GM21447 (cell line): ENCODE measurements at regions not wholly inside any gene's neighbourhood (a gene's known extent, or its start where the extent isn't known, plus 50 kb on each side); places are given as distances from the start of the nearest gene placed in this dataset.
"Not testable (repeated sequence)": the region's sequence is repeated elsewhere in the genome, so short reads cannot be mapped to it uniquely, and the experiment has no call there.

Experiments used
- ATAC-seq: cut with Tn5 transposase; IDR thresholded peaks from one replicate; pipeline ENCODE4 v1.9.1; 2021; ENCODE audit not compliant: unreplicated experiment

GRCh38 chr7:15054304-15054703, 151.8 kb upstream of the DGKB start:
- not testable (repeated sequence) for ATAC-seq

GRCh38 chr7:15049157-15049556, 146.6 kb upstream of the DGKB start:
- ATAC-seq, result no peak

GRCh38 chr7:15046861-15047260, 144.3 kb upstream of the DGKB start:
- no peak for ATAC-seq

GRCh38 chr7:15043931-15044330, 141.4 kb upstream of the DGKB start:
- no peak for ATAC-seq

- no peak for ATAC-seq
These were observed 139.9 kb upstream of the DGKB start for GRCh38 chr7:15042285-15043065.

GRCh38 chr7:15041226-15041625, 138.7 kb upstream of the DGKB start:
- ATAC-seq, result no peak

DNA sequence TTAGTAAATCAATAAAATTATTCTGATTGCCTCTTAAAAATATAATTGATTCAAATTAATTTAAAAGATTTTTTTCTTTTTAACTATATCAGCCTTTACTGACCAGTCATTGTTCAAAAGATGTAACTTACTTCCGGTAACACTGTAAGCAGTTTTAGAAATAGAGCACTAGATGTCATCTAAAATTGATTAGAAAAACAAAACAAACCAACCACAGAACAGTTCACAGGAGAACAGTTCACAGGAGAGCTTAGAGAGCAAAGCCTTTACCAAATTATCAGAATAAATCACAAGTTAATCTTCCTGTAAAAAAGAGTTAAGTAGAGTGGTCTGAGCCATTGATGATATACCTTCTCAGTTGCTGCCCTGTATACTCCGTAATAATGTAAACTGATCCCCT, 133.3 kb upstream of the DGKB start:
- no peak for ATAC-seq

DNA sequence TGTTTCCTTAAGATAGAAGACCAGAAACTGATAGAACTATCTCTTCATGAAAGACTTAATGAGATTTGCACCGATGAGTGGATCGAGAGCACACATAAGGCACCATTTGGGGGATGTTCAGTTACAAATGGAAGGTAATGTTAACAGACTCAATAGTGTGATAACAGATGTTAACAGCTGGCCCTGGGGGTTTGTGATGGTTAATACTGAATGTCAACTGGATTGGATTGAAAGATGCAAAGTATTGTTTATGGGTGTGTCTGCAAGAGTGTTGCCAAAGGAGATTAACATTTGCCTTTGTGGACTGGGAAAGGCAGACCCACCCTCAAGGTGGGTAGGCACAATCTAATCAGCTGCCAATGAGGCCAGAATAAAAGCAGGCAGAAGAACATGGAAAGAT, 130.5 kb upstream of the DGKB start:
- no peak for ATAC-seq

GRCh38 chr7:15018981-15019380, 116.4 kb upstream of the DGKB start:
- ATAC-seq, result no peak

GRCh38 chr7:15016766-15017165, 114.2 kb upstream of the DGKB start:
- no peak for ATAC-seq

GRCh38 chr7:15016315-15016667, 113.7 kb upstream of the DGKB start:
- no peak for ATAC-seq

DNA sequence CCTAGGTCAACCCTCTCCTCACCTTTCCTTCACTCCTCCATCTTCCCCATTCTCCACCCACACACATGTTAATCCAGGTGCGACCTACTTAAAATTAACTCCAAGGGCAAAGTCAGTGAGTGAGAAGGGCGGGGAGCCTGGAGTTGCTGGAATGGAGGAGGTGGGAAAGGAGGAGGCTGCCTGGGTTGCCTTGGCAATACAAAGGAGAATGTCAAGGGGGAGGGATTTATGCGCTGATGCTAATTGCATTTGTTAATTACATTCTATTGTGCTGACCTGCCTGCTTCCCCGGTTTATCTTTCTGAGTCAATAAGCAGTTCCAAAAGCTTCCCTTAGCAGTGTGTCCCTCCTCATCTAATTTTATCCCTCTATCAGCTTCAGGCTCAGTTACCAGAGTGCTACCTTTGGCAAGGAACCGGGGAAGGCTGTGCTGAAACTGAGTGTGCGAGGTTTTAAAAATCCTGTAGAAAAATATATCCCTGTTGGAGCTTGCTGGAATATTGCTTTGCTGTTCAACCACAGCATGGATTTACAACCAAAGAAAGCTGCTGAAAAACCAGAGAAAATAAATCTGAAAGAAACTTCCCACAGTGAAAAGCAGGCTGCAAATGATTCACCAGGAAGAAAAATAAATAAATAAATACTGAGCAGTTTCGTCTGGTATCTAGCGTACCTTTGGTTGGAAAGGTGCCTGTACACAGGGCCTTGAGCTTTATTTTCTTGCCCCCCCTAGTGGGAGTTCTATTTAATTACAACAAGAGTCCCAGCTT, 113.2 kb upstream of the DGKB start:
- ATAC-seq, result peak; percentile 98

- ATAC-seq, result no peak
These were observed 109.6 kb upstream of the DGKB start for GRCh38 chr7:15012135-15012534.

- no peak for ATAC-seq
These were observed 108.7 kb upstream of the DGKB start for GRCh38 chr7:15011289-15011688.

- no peak for ATAC-seq
These were observed 105.0 kb upstream of the DGKB start for GRCh38 chr7:15007507-15007906.

- ATAC-seq, result no peak
These were observed 103.1 kb upstream of the DGKB start for GRCh38 chr7:15005672-15006071.

DNA sequence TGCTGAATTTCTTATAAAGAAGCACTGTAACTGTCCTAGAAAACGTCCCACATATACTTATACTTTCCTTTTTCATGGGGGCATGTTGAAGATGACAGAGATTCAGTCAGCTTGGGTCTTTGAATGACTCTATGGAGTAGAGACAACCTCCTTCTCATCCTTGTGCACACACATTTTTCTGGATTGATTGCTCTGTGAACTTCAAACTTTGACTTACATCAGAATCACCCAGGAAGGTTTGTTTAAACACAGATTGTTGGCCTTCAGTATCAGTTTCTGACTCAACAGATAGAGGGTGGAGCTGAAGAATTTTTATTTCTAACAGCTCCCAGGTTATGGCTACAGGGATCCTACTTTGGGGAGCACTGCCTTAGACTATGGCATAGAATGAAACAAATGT, 97.6 kb upstream of the DGKB start:
- no peak for ATAC-seq

DNA sequence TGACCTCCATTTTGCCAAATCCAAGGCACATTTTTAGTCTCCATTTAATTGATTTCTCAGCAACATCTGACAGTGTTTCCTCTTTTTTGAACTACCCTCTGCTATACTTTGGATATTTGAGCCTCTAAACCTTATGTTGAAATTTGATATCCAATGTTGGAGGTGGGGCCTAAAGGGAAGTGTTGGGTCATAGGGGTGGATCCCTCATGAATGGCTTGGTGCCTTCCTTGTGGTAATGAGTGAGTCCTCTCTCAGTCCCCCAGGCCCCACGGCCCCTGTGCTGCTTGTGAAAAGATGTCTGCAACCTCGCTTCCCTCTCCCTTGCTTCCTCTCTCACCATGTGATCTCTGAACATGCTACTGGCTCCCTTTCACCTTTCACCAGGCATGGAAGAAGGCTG, 96.8 kb upstream of the DGKB start:
- no peak for ATAC-seq

DNA sequence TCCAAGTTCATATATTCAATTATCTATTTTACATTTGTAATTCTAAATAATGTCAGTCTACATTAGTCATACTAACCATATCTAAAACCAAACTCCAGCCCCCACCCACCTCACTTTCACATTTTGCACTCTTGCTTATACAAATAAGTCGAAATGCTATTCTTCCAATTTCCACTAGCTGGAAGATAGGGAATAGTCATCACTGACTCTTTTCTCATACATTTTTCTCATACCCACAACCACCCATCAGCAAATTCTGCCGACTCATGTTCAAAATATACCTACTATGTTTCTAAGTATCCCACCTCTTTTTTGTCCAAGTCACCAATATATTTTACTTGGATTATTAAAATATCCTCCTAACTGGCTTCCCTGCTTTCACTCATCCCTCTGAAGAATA, 93.2 kb upstream of the DGKB start:
- no peak for ATAC-seq

GRCh38 chr7:14988941-14989340, 86.4 kb upstream of the DGKB start:
- ATAC-seq, result no peak

- ATAC-seq, result no peak
These were observed 76.1 kb upstream of the DGKB start for GRCh38 chr7:14978687-14979086.

DNA sequence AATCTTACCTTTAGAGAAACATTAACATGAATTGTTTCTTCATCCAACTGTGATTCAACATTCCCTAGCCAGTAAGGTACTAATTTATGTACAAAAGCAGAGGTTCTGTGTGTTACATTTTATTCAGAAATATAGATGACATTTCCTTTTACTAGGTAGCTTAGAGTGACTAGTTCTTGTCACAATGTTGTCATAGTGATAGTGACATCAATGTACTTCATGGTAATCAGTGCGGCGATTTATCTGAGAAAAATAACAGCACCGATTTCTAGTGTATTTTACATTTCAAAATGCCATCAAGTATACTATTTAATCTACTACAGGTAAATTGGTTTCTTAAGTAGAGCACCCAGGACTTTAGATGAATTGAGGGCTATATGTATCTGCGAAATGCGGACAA, 72.1 kb upstream of the DGKB start:
- ATAC-seq, result no peak
